CD14-positive monocyte (primary cell): ENCODE measurements at regions not wholly inside any gene's neighbourhood (a gene's known extent, or its start where the extent isn't known, plus 50 kb on each side); places are given as distances from the start of the nearest gene placed in this dataset.

Experiments used
- DNase-seq, 3 donors: peaks; one replicate each; pipeline ENCODE4 v3.0.0-alpha.2; 2011 to 2022
- H2AFZ ChIP-seq: 2 replicates; pipeline ENCODE4 v1.6.0; 2012; ENCODE audit warnings: mild to moderate bottlenecking, low read depth, low read length, inconsistent platforms; ENCODE audit not compliant: insufficient read depth, poor library complexity, severe bottlenecking
- H3K27ac ChIP-seq, 2 donors: 1 replicate in 1 of 2; 2 replicates in 1 of 2; pipeline ENCODE4 v1.5.1; 2012 to 2013; ENCODE audit warnings: low read length in 2 of 2, control low read depth in 1 of 2, inconsistent platforms in 1 of 2, low read depth in 1 of 2, mild to moderate bottlenecking in 1 of 2
- H3K27me3 ChIP-seq, 2 donors: one replicate each; pipeline versions ENCODE4 v1.6.0 to v1.6.1; 2011 to 2013; ENCODE audit warnings: low read length in 2 of 2; ENCODE audit not compliant: control insufficient read depth in 2 of 2, insufficient read depth in 2 of 2
- H3K36me3 ChIP-seq, 2 donors: replicated peaks in 1 of 2; 1 replicate in 1 of 2; 2 replicates in 1 of 2; pipeline versions ENCODE4 v1.5.1 to v1.6.1; 2012 to 2013; ENCODE audit warnings: low read length in 2 of 2, control low read depth in 1 of 2, inconsistent platforms in 1 of 2, mild to moderate bottlenecking in 1 of 2; ENCODE audit not compliant: insufficient read depth in 2 of 2, control insufficient read depth in 1 of 2
- H3K4me1 ChIP-seq, 2 donors: 1 replicate in 1 of 2; 2 replicates in 1 of 2; pipeline versions ENCODE4 v1.5.1 to v1.6.1; 2012 to 2013; ENCODE audit warnings: low read length in 2 of 2, control low read depth in 1 of 2, inconsistent platforms in 1 of 2, mild to moderate bottlenecking in 1 of 2, moderate library complexity in 1 of 2; ENCODE audit not compliant: insufficient read depth in 2 of 2, control insufficient read depth in 1 of 2
- H3K4me2 ChIP-seq: replicated peaks from 2 replicates; pipeline ENCODE3; 2012; ENCODE audit warnings: low read length, moderate library complexity, mild to moderate bottlenecking; ENCODE audit not compliant: poor library complexity, severe bottlenecking; ENCODE audit errors: extremely low read depth
- H3K4me3 ChIP-seq, 3 experiments: fragments of 200-600 bp in 1 of 3; sonication (generic) in 1 of 3; replicated peaks in 1 of 3; 1 replicate in 2 of 3; 2 replicates in 1 of 3; pipeline ENCODE4 v1.5.1; 2011 to 2013; ENCODE audit warnings: low read length in 3 of 3, mild to moderate bottlenecking in 3 of 3, control low read depth in 2 of 3, low read depth in 2 of 3, inconsistent platforms in 1 of 3, moderate library complexity in 1 of 3
- H3K79me2 ChIP-seq: 2 replicates; pipeline ENCODE4 v1.6.0; 2012; ENCODE audit warnings: mild to moderate bottlenecking, control low read depth, inconsistent platforms, low read length, moderate library complexity; ENCODE audit not compliant: insufficient read depth
- H3K9ac ChIP-seq: 2 replicates; pipeline ENCODE4 v1.6.0; 2017; ENCODE audit warnings: low read length, mild to moderate bottlenecking; ENCODE audit not compliant: insufficient read depth, poor library complexity, severe bottlenecking
- H3K9me3 ChIP-seq, 2 donors: replicated peaks in 1 of 2; 1 replicate in 1 of 2; 2 replicates in 1 of 2; pipeline versions ENCODE4 v1.5.1 to v1.6.1; 2012 to 2013; ENCODE audit warnings: low read length in 2 of 2, control low read depth in 1 of 2; ENCODE audit not compliant: control insufficient read depth in 1 of 2, insufficient read depth in 1 of 2
- H4K20me1 ChIP-seq: 2 replicates; pipeline ENCODE4 v1.6.0; 2012; ENCODE audit warnings: mild to moderate bottlenecking, low read length, control low read depth, moderate library complexity; ENCODE audit not compliant: insufficient read depth
- H3K27ac Mint-ChIP-seq, 7 donors: one replicate each; pipeline ENCODE4 v1.8.0; 2020; ENCODE audit warnings: mild to moderate bottlenecking in 7 of 7, mixed read lengths in 7 of 7, moderate library complexity in 6 of 7, inconsistent platforms in 2 of 7
- H3K27me3 Mint-ChIP-seq, 3 donors: one replicate each; pipeline ENCODE4 v1.8.0; 2021 to 2022; ENCODE audit warnings: low read depth in 3 of 3, mild to moderate bottlenecking in 3 of 3, mixed read lengths in 3 of 3, moderate library complexity in 3 of 3, inconsistent platforms in 1 of 3
- H3K36me3 Mint-ChIP-seq, 2 donors: one replicate each; pipeline ENCODE4 v1.8.0; 2020; ENCODE audit warnings: mixed read lengths in 2 of 2, inconsistent platforms in 1 of 2, mild to moderate bottlenecking in 1 of 2
- H3K4me1 Mint-ChIP-seq: one replicate; pipeline ENCODE4 v1.8.0; 2020; ENCODE audit warnings: mild to moderate bottlenecking, mixed read lengths
- H3K4me3 Mint-ChIP-seq, 2 donors: one replicate each; pipeline ENCODE4 v1.8.0; 2020; ENCODE audit warnings: mild to moderate bottlenecking in 2 of 2, mixed read lengths in 2 of 2, moderate library complexity in 1 of 2
- H3K9me3 Mint-ChIP-seq, 7 donors: one replicate each; pipeline ENCODE4 v1.8.0; 2020 to 2022; ENCODE audit warnings: mixed read lengths in 7 of 7, mild to moderate bottlenecking in 6 of 7, moderate library complexity in 6 of 7, inconsistent platforms in 2 of 7
- CTCF ChIP-seq: fragments of 200-600 bp; IDR thresholded peaks from one replicate; pipeline ENCODE4 v1.8.0; 2022; ENCODE audit warnings: antibody characterized with exemption, mild to moderate bottlenecking
- WGBS: methylation state at CpG from one replicate; pipeline ENCODE4 v1.1.5; 2013; ENCODE audit warnings: missing lambda C conversion rate; ENCODE audit not compliant: insufficient coverage; 5-methylcytosine and 5-hydroxymethylcytosine counted together
- intact Hi-C, 2 donors: fragments of 100-400 bp; cut with micrococcal nuclease; formaldehyde crosslinking; loops; one replicate each; pipeline versions ENCODE4 v1.15.0 to v1.15.1; 2023

GRCh38 chr5:144684899-144685298, 514.2 kb downstream of the KCTD16 start:
- H3K27ac Mint-ChIP-seq, result no peak overlapping the region
- Histone ChIP-seq H3K4me3 (no peak overlapping the region), H3K4me1 (no peaks in the 10 kb centered on the region), H3K79me2 (no peaks in the 10 kb centered on the region), H3K9me3 (peaks cover 9 to 20% of the 10 kb centered on the region in 2 donors), H4K20me1 (no peaks in the 10 kb centered on the region), H2AFZ (no peak overlapping the region), H3K27ac (no peak overlapping the region), H3K9ac (no peak overlapping the region), H3K4me2 (no peak overlapping the region), H3K36me3 (no peaks in the 10 kb centered on the region), H3K27me3 (no peaks in the 10 kb centered on the region)
- no peaks in the 10 kb centered on the region for H3K4me1 Mint-ChIP-seq
- no peak overlapping the region for H3K4me3 Mint-ChIP-seq
- 100% methylated on average over 1 of the region's 1 CpG for WGBS
- intact Hi-C loops, result no loop called here
- H3K9me3 Mint-ChIP-seq, result peaks cover 2 to 16% (median 8%) of the 10 kb centered on the region in 7 donors
- DNase-seq, result no peak
- no peak for TF ChIP-seq CTCF
- no peaks in the 10 kb centered on the region for H3K27me3 Mint-ChIP-seq
- no peaks in the 10 kb centered on the region for H3K36me3 Mint-ChIP-seq

- H3K9me3 ChIP-seq, result peaks cover 0 to 10% of the 10 kb centered on the region in 2 donors
- no peak for DNase-seq
- Mint-ChIP-seq H3K4me3 (no peak overlapping the region), H3K9me3 (peaks cover 2 to 7% (median 5%) of the 10 kb centered on the region in 7 donors), H3K36me3 (no peaks in the 10 kb centered on the region), H3K27ac (no peak overlapping the region), H3K27me3 (no peaks in the 10 kb centered on the region), H3K4me1 (no peaks in the 10 kb centered on the region)
- H3K4me1 ChIP-seq, result no peaks in the 10 kb centered on the region
- no peaks in the 10 kb centered on the region for H3K36me3 ChIP-seq
- H3K27ac ChIP-seq, result no peak overlapping the region
- no peak overlapping the region for H3K4me2 ChIP-seq
- intact Hi-C loops, result no loop called here
- no peak overlapping the region for H2AFZ ChIP-seq
- no CpG with 5 or more reads among the region's 1 CpG for WGBS
- H3K27me3 ChIP-seq, result no peaks in the 10 kb centered on the region
- no peaks in the 10 kb centered on the region for H4K20me1 ChIP-seq
- no peaks in the 10 kb centered on the region for H3K79me2 ChIP-seq
- H3K4me3 ChIP-seq, result no peak overlapping the region
- TF ChIP-seq CTCF, result no peak
- no peak overlapping the region for H3K9ac ChIP-seq
These were observed 510.0 kb downstream of the KCTD16 start for GRCh38 chr5:144680711-144681110.
